IMR-90 (cell line): ENCODE measurements at regions not wholly inside any gene's neighbourhood (a gene's known extent, or its start where the extent isn't known, plus 50 kb on each side); places are given as distances from the start of the nearest gene placed in this dataset.

Experiments used
- ATAC-seq: fragments of 200-7000 bp; cut with Tn5 transposase; 2 replicates; pipeline ENCODE4 v1.9.1; 2020; ENCODE audit warnings: low read depth, mild to moderate bottlenecking, moderate library complexity
- BruUV-seq: library from RNA; stranded (reverse); fragments of 400-500 nt; replicated peaks from 2 replicates; lab custom pipeline; 2021; lab: Mats Ljungman, UMichigan
- CTCF ChIA-PET: fragments of 300-600 bp; formaldehyde crosslinking; extraction: SDS; loops from one replicate; lab custom pipeline; 2021; ENCODE audit warnings: antibody characterized with exemption; lab: Yijun Ruan, JAX
- POLR2A ChIA-PET: fragments of 300-600 bp; sonication (Branson Sonifier 250); formaldehyde crosslinking; loops from one replicate; lab custom pipeline; 2022; ENCODE audit warnings: antibody characterized with exemption; ENCODE audit not compliant: unreplicated experiment; lab: Charles Lee
- DNase-seq: peaks from one replicate; pipeline ENCODE4 v3.0.0; 2013
- H2AFZ ChIP-seq: replicated peaks from 2 replicates; pipeline ENCODE3; 2013; ENCODE audit warnings: low read length, mild to moderate bottlenecking; ENCODE audit not compliant: poor library complexity
- H2AK5ac ChIP-seq: 2 replicates; pipeline ENCODE4 v1.6.1; 2013; ENCODE audit warnings: low read depth, low read length, inconsistent platforms
- H2AK9ac ChIP-seq: replicated peaks from 2 replicates; pipeline ENCODE3; 2013; ENCODE audit warnings: mild to moderate bottlenecking, low read depth, low read length, moderate library complexity; ENCODE audit not compliant: poor library complexity
- H2BK120ac ChIP-seq: 2 replicates; pipeline ENCODE4 v1.6.1; 2013; ENCODE audit warnings: low read depth, low read length, inconsistent platforms
- H2BK15ac ChIP-seq: 3 replicates; pipeline ENCODE4 v1.6.1; 2013; ENCODE audit warnings: low read depth, low read length, inconsistent platforms
- H2BK20ac ChIP-seq: 2 replicates; pipeline ENCODE4 v1.6.1; 2013; ENCODE audit warnings: low read depth, mild to moderate bottlenecking, inconsistent platforms, low read length, moderate library complexity
- H2BK5ac ChIP-seq: 2 replicates; pipeline ENCODE4 v1.6.1; 2013; ENCODE audit warnings: mild to moderate bottlenecking, low read depth, low read length, inconsistent platforms; ENCODE audit not compliant: poor library complexity, severe bottlenecking
- H3K14ac ChIP-seq: replicated peaks from 2 replicates; pipeline ENCODE4 v1.6.1; 2013; ENCODE audit warnings: low read depth, low read length, inconsistent platforms
- H3K18ac ChIP-seq: 2 replicates; pipeline ENCODE4 v1.6.1; 2013; ENCODE audit warnings: low read depth, low read length, control low read depth
- H3K23ac ChIP-seq: 2 replicates; pipeline ENCODE4 v1.6.1; 2013; ENCODE audit warnings: low read depth, low read length, inconsistent platforms
- H3K27ac ChIP-seq: 2 replicates; pipeline ENCODE4 v1.5.1; 2013; ENCODE audit warnings: mild to moderate bottlenecking, control low read depth, low read length; ENCODE audit not compliant: insufficient read depth
- H3K27me3 ChIP-seq: 2 replicates; pipeline ENCODE4 v1.6.1; 2013; ENCODE audit warnings: low read length; ENCODE audit not compliant: control insufficient read depth, insufficient read depth
- H3K36me3 ChIP-seq: 2 replicates; pipeline ENCODE4 v1.6.1; 2013; ENCODE audit warnings: low read length, mixed read lengths; ENCODE audit not compliant: control insufficient read depth, insufficient read depth
- H3K4ac ChIP-seq: 2 replicates; pipeline ENCODE4 v1.6.1; 2013; ENCODE audit warnings: low read depth, low read length, inconsistent platforms
- H3K4me1 ChIP-seq: 2 replicates; pipeline ENCODE4 v1.6.1; 2013; ENCODE audit warnings: low read length, mixed read lengths; ENCODE audit not compliant: control insufficient read depth, insufficient read depth
- H3K4me2 ChIP-seq: 2 replicates; pipeline ENCODE4 v1.6.1; 2013; ENCODE audit warnings: low read depth, mild to moderate bottlenecking, control low read depth, low read length, moderate library complexity
- H3K4me3 ChIP-seq: 2 replicates; pipeline ENCODE4 v1.5.1; 2013; ENCODE audit warnings: low read depth, mild to moderate bottlenecking, control low read depth, low read length, moderate library complexity; ENCODE audit not compliant: insufficient read depth
- H3K56ac ChIP-seq: 2 replicates; pipeline ENCODE4 v1.6.1; 2013; ENCODE audit warnings: low read length, inconsistent platforms; ENCODE audit not compliant: insufficient read depth; ENCODE audit errors: extremely low read depth
- H3K79me1 ChIP-seq, 2 experiments: 2 replicates each; pipeline ENCODE4 v1.6.1; 2013; ENCODE audit warnings: low read length in 2 of 2, inconsistent platforms in 1 of 2, low read depth in 1 of 2
- H3K9ac ChIP-seq: 2 replicates; pipeline ENCODE4 v1.6.1; 2013; ENCODE audit warnings: low read depth, low read length, control low read depth
- H3K9me1 ChIP-seq: 2 replicates; pipeline ENCODE4 v1.6.1; 2013; ENCODE audit warnings: low read length, inconsistent platforms; ENCODE audit not compliant: insufficient read depth
- H3K9me3 ChIP-seq: 2 replicates; pipeline ENCODE4 v1.6.1; 2013; ENCODE audit warnings: low read length; ENCODE audit not compliant: control insufficient read depth, insufficient read depth
- H4K20me1 ChIP-seq: 2 replicates; pipeline ENCODE4 v1.6.1; 2013; ENCODE audit warnings: low read length, inconsistent platforms; ENCODE audit not compliant: insufficient read depth
- H4K5ac ChIP-seq: 2 replicates; pipeline ENCODE4 v1.6.1; 2013; ENCODE audit warnings: mild to moderate bottlenecking, low read depth, low read length, control low read depth
- H4K8ac ChIP-seq, 2 experiments: 2 replicates each; pipeline ENCODE4 v1.6.1; 2013; ENCODE audit warnings: low read depth in 2 of 2, low read length in 2 of 2, control low read depth in 1 of 2, inconsistent platforms in 1 of 2
- H4K91ac ChIP-seq: 2 replicates; pipeline ENCODE4 v1.6.1; 2013; ENCODE audit warnings: low read depth, low read length, inconsistent platforms; ENCODE audit not compliant: insufficient read depth
- BHLHE40 ChIP-seq: fragments of 150-350 bp; IDR thresholded peaks from 2 replicates; pipeline ENCODE4 v1.6.1; 2016; ENCODE audit warnings: mild to moderate bottlenecking, low read depth, low read length
- CEBPB ChIP-seq: IDR thresholded peaks from 2 replicates; pipeline ENCODE4 v1.6.1; 2012; ENCODE audit warnings: low read depth, low read length, improper control_type of control experiment
- ELK1 ChIP-seq: fragments of 150-350 bp; IDR thresholded peaks from 2 replicates; pipeline ENCODE4 v1.6.1; 2016; ENCODE audit warnings: low read depth, mild to moderate bottlenecking, low read length, moderate library complexity, borderline replicate concordance
- FOS ChIP-seq: fragments of 150-350 bp; IDR thresholded peaks from 2 replicates; pipeline ENCODE4 v1.6.1; 2016; ENCODE audit warnings: low read depth, low read length
- MAZ ChIP-seq: IDR thresholded peaks from 2 replicates; pipeline ENCODE4 v1.6.1; 2012; ENCODE audit warnings: low read depth, mild to moderate bottlenecking, low read length, improper control_type of control experiment, moderate library complexity, borderline replicate concordance
- MXI1 ChIP-seq: IDR thresholded peaks from 2 replicates; pipeline ENCODE4 v1.6.1; 2012; ENCODE audit warnings: low read depth, mild to moderate bottlenecking, low read length, moderate library complexity, borderline replicate concordance
- NFE2L2 ChIP-seq: fragments of 150-350 bp; IDR thresholded peaks from 2 replicates; pipeline ENCODE4 v1.6.1; 2016; ENCODE audit warnings: low read depth, mild to moderate bottlenecking, low read length
- RAD21 ChIP-seq: IDR thresholded peaks from 2 replicates; pipeline ENCODE4 v1.6.1; 2012; ENCODE audit warnings: low read length, improper control_type of control experiment
- RCOR1 ChIP-seq: IDR thresholded peaks from 2 replicates; pipeline ENCODE4 v1.6.1; 2012; ENCODE audit warnings: mild to moderate bottlenecking, low read length, improper control_type of control experiment; ENCODE audit not compliant: insufficient replicate concordance
- USF2 ChIP-seq: fragments of 150-350 bp; IDR thresholded peaks from 2 replicates; pipeline ENCODE4 v1.6.1; 2017; ENCODE audit warnings: mild to moderate bottlenecking, antibody characterized with exemption, low read length, low read depth
- WGBS, 2 experiments: methylation state at CpG; one replicate each; pipeline versions ENCODE4 v1.1.5 to v1.1.7; 2013; ENCODE audit warnings: missing lambda C conversion rate in 2 of 2; ENCODE audit not compliant: insufficient read length in 1 of 2; ENCODE audit errors: extremely low coverage in 2 of 2; 5-methylcytosine and 5-hydroxymethylcytosine counted together
- dilution Hi-C: fragments of 300-500 bp; cut with HindIII; formaldehyde crosslinking; loops from one replicate; pipeline ENCODE4 v1.14.3; 2018; ENCODE audit warnings: low sequenced_read_pairs; ENCODE audit not compliant: unreplicated experiment
- in situ Hi-C: fragments of 300-500 bp; cut with MboI; formaldehyde crosslinking; loops from 3 replicates; pipeline ENCODE4 v1.14.3; 2019; ENCODE audit warnings: low sequenced_read_pairs, inconsistent platforms, mixed read lengths
- intact Hi-C: fragments of 100-400 bp; cut with micrococcal nuclease; formaldehyde crosslinking; loops from 2 replicates; pipeline ENCODE4 v1.10.0; 2022

GRCh38 chr4:24003926-24004325, 114.1 kb upstream of the PPARGC1A start:
- Histone ChIP-seq H3K36me3 (no peaks in the 10 kb centered on the region), H3K4me1 (peaks cover 1% of the 10 kb centered on the region; the same call in 1 of the 2 replicates), H2BK120ac (no peak overlapping the region), H3K18ac (no peak overlapping the region), H3K9me1 (no peaks in the 10 kb centered on the region), H3K27ac (no peak overlapping the region), H3K9ac (no peak overlapping the region), H4K20me1 (no peaks in the 10 kb centered on the region), H3K9me3 (no peaks in the 10 kb centered on the region), H3K79me1 (no peaks in the 10 kb centered on the region), H3K27me3 (no peaks in the 10 kb centered on the region; the same call in 1 of the 2 replicates), H2AK9ac (no peak overlapping the region), H3K4ac (no peak overlapping the region), H2BK15ac (no peak overlapping the region), H3K4me2 (no peak overlapping the region), H2AFZ (no peak overlapping the region), H2BK20ac (no peak overlapping the region), H3K4me3 (no peak overlapping the region), H3K23ac (no peak overlapping the region), H3K14ac (no peak overlapping the region), H4K91ac (no peak overlapping the region), H4K5ac (no peak overlapping the region), H2AK5ac (no peak overlapping the region), H2BK5ac (no peak overlapping the region), H3K56ac (no peak overlapping the region), H4K8ac (no peak overlapping the region)
- no peak for TF ChIP-seq BHLHE40
- no peak for TF ChIP-seq RAD21
- TF ChIP-seq ELK1: no peak
- no peak for TF ChIP-seq RCOR1
- no peak for TF ChIP-seq CEBPB
- TF ChIP-seq MXI1: no peak
- no peak for TF ChIP-seq NFE2L2
- no peak for TF ChIP-seq USF2
- no peak for TF ChIP-seq FOS
- no peak for TF ChIP-seq MAZ
- POLR2A ChIA-PET: no interaction called here
- ATAC-seq (no peak), DNase-seq (peak; percentile 17)
- 57% methylated on average over 1 of the region's 4 CpGs; no CpG with 5 or more reads in 1 of the 2 experiments for WGBS, 2 experiments
- CTCF ChIA-PET: no interaction called here
- no TSS peak for BruUV-seq
- dilution Hi-C loops: no loop called here
- in situ Hi-C loops: no loop called here
- intact Hi-C loops: no loop called here
